Fibroblast of the aortic adventitia (primary cell): ENCODE measurements at regions not wholly inside any gene's neighbourhood (a gene's known extent, or its start where the extent isn't known, plus 50 kb on each side); places are given as distances from the start of the nearest gene placed in this dataset.

Source experiments
- DNase-seq: peaks from one replicate; pipeline ENCODE4 v3.0.0-alpha.2; 2010; ENCODE audit warnings: low read depth
- H3K4me3 ChIP-seq: 2 replicates; pipeline ENCODE4 v1.5.1; 2011; ENCODE audit warnings: low read depth, mild to moderate bottlenecking, control low read depth, low read length, moderate library complexity
- TF ChIP-seq, protein P1 (sequence below): IDR thresholded peaks from 2 replicates; pipeline ENCODE4 v1.5.1; 2011; ENCODE audit warnings: mild to moderate bottlenecking, low read length, control low read depth, inconsistent platforms; ENCODE audit not compliant: insufficient read depth

DNA sequence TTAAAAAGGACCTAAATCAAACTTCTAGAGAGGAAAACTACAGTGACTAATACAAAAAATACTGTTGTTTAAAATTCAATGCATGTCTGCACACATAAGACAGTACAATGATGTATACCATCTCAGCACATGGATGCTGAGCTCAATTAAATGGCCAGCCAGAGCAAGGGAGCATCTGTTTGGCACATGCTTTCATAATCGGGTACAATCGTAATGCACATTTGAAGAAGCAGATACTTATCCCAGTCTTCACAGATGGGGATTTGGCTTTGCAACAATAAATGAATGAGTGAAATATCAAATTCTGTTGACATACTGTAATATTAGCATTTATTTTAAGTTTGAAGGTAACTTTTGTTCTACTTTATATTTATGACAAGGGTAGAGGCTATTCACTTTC, 187.8 kb downstream of the CRPPA start:
- no peak for DNase-seq
- no peak overlapping the region for H3K4me3 ChIP-seq
- TF ChIP-seq, protein P1, sequence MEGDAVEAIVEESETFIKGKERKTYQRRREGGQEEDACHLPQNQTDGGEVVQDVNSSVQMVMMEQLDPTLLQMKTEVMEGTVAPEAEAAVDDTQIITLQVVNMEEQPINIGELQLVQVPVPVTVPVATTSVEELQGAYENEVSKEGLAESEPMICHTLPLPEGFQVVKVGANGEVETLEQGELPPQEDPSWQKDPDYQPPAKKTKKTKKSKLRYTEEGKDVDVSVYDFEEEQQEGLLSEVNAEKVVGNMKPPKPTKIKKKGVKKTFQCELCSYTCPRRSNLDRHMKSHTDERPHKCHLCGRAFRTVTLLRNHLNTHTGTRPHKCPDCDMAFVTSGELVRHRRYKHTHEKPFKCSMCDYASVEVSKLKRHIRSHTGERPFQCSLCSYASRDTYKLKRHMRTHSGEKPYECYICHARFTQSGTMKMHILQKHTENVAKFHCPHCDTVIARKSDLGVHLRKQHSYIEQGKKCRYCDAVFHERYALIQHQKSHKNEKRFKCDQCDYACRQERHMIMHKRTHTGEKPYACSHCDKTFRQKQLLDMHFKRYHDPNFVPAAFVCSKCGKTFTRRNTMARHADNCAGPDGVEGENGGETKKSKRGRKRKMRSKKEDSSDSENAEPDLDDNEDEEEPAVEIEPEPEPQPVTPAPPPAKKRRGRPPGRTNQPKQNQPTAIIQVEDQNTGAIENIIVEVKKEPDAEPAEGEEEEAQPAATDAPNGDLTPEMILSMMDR, result no peak

DNA sequence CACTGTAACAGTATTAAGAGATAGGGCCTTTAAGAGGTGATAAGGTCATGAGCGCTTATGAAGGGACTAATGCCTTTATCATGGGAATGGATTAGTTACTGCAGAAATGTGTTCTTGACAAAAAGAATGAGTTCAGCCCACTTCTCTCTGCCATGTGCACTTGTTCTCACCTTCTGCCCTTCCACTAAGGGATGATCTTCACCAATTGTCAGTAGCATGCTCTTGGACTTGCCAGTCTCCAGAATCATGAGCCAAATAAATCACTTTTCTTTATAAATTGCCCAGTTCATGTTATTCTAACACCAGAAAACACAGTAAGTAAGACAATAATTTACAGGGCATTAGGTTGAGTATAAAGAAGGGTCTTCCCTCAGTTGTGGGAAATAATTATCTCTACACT, 189.1 kb downstream of the CRPPA start:
- TF ChIP-seq, protein P1, result no peak
- no peak overlapping the region for H3K4me3 ChIP-seq
- no peak for DNase-seq

DNA sequence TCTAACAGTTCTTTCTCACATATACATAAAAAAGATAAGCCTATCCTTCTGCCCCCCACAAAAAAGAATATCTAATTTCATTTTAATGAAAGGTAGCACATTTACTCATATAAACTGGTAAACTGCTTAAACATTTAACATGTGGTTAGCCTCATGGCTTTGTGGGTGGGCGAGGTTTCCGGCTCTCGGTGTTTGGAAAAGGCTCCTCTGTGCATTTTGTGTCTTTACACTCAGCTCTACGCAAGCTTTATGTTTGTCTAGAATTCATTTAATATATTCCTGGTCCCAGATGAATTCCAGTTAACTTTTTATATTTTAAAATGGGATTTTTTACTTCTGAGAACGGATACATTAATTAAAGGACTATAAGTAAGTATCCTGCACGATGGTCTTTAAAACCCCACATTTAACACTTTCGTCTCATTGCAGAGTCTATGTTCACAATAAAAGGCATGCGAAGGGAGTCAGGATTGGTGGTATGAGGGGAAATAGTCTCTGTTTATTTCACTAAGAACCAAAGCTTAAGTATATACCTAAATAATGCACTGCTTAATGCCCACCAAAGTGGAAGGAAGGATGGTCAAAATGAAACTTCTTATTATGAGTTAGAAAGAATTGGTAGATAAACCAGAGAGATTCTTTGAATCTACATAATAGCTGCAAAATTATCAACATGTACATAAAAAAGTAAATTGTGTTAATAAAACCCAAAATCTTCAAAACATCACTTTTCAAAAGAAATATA, 197.2 kb downstream of the CRPPA start:
- DNase-seq, result no peak
- no peak overlapping the region for H3K4me3 ChIP-seq
- TF ChIP-seq, protein P1, result no peak

DNA sequence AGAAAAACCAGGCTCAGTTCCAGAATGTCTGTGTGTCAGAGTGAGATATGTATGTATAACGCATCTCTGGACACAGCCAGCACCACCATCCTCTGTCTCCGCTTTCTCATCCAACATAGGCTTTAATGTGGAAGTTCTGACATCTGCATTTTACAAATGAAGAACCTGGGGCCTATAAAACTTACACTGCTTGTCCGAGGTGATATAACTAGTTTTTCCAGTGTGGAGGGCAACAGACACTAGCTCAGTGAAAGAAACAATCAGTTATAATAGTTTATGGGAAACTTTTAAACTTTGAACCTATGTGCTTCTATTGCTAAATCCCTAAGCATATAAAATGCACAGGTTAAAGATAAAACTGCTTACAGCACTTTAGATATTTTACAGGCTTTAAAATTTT, 208.7 kb downstream of the CRPPA start:
- DNase-seq, result no peak
- no peak overlapping the region for H3K4me3 ChIP-seq
- TF ChIP-seq, protein P1, result no peak

DNA sequence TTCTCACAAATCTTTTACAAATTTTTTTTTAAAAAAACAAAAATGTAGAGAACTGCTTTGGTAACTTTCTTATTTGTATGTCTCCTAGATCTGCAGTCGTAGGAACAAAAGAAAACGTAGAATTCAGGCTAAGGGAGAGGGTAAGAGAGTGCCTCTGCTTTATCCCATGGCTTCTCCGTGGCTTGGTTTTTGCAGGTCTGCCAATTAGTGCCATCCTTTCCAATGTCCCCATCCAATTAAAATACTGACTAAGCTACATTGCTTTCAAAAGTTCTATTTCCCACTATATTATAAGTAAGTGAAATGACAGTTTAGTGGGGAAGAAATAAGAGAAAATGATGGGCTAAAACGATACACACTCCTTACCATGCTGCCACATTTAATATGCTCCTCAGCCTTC, 209.3 kb downstream of the CRPPA start:
- H3K4me3 ChIP-seq, result no peak overlapping the region
- DNase-seq, result no peak
- TF ChIP-seq, protein P1, result no peak

DNA sequence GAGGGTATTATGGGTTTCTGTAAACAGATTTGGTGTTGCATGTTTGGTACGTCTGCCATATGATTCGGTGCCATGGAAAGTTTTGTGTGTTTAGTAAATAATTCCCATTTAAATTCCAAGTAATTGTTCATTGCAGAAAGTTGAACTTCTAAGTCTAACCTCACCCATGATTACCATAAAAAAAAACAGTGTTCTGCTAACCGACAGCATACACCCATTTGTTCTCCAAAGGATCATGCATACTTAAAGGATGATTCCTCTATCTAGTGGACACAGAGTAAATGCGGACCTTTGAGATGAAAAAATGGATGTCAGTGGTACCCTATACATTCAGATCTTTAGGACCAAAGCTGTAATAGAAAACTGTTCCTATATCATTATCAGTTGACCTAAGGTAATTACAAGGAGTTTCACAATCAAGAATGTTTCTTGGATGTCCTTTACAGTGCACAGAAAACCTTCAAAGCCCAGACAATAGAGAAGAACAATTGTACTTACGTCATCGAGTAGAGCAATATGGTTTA, 209.9 kb downstream of the CRPPA start:
- DNase-seq, result no peak
- TF ChIP-seq, protein P1, result no peak
- no peak overlapping the region for H3K4me3 ChIP-seq
